NCI-H1092 treated with DMSO at 0.1 percent for 48 hours (cell line): ENCODE measurements at regions not wholly inside any gene's neighbourhood (a gene's known extent, or its start where the extent isn't known, plus 50 kb on each side); places are given as distances from the start of the nearest gene placed in this dataset.

Experiments
- DNase-seq: peaks from one replicate; lab custom pipeline; 2025; lab: John Stamatoyannopoulos, UW

DNA sequence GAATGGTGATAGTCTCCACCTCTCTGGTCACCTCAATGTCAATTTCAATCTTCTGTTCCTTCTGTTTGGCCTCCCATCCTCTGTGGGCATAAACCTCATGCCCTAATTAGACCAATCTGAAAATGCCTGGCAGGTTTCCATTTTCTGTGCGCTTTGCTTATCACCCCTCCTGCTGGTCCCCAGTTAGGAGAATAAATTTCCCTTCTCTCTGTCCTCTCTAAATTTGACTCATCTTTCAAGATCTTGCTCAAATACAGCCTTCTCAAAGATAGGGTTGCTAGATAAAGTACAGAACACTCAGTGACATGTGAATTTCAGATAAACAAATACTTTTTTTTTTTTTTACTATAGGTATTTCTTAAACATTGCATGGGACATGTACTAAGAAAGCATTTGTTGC, 69.4 kb upstream of the CD180 start:
- no peak for DNase-seq

DNA sequence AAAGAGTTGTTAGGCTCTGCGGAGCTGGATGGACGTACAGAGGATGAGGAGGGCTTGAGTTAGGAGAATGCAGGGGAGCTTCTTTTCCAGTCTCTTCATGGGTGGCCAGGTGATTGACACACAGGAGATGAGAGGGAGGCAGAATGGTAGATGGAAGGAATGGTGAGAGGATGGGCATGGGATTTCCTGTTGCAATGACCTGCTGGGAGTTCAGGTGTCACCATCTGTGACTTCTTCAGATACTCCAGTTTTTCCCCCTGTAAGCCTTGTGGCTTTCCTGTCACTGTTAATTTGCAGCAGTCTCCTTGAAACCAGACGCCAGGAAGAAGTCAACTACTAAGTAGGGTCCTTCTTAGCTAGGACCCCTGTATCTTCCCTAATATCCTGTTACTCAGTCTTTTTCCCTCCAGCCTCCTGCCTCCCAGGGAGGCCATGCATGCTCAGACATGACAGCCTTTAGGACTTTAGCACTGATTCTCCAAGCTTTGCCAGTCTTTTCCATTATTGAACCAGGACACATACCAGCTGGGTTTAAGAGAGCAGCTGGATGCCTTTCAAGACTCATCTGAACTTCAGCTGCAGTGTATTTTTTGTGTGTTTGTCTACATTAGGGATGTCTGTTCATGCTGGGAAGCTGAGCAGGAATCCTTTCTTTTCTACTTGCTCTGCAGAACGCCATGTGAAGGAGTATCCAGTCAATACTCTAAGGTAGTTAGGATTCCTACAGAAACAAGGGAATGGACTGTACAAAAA, 67.2 kb upstream of the CD180 start:
- no peak for DNase-seq

DNA sequence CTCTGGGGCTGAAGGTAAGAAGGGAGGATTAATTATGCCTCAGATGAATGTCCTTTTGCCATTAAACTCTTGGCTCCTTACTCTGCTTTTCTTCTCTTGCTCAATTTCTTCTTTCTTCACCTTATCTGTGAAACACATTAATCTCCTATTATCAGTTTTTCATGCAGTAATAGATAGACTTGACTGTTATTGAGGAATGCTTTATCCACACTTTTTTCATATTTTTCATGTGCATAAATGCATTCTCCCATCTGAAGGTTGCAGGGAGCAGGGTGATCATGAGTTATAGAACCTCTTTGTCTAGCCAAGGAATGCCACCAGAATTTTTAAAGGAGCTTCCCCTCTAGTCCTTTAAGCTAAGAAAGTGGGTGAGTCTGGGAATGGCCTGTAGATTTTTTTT, 66.4 kb upstream of the CD180 start:
- no peak for DNase-seq

DNA sequence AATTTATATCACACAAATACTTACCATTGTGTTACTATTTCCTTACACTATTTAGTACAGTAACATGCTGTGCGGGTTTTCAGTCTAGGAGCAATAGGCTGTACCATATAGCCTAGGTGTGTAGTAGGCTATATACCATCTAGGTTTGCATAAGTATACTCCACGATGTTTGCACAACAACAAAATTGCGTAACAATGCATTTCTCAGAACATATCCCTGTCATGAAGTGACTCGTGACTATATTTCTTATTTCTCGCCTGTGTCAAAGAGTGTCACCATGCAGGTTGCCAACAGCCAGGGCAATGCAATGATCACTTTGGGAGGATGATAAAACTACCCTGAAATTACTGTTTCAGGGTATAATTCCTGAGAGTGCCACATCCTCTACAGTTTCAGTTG, 65.6 kb upstream of the CD180 start:
- no peak for DNase-seq

DNA sequence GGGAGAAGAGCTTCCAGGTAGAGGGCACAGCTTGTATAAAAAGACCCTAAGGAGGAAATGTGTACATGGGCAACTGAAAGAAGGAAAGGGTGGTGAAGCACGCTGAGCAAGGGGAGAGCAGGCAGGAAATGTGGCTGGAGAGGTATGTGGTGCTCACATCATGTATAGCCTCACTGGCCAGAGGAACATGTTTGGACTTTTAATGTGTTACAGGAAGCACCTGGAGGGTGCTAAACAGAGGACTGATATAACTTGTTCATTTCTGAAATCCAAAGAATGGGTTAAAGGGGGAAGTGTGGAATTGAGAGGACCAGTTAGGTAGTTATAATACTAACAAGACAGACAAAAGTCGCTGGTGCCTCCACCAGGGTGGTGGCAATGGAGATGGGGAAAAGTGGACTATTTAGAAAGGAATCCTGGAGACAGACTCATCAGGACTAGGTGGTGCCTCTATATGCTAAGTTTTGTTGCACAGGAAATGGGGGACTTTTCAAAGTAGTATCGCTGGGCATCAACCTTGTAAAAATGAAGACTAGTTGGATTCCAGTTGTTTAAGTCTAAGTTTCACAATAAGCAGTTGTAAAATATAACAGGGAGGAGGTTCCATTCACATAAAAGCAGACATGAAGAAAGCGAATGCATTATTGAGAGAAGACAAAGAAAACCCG, 63.1 kb upstream of the CD180 start:
- no peak for DNase-seq

DNA sequence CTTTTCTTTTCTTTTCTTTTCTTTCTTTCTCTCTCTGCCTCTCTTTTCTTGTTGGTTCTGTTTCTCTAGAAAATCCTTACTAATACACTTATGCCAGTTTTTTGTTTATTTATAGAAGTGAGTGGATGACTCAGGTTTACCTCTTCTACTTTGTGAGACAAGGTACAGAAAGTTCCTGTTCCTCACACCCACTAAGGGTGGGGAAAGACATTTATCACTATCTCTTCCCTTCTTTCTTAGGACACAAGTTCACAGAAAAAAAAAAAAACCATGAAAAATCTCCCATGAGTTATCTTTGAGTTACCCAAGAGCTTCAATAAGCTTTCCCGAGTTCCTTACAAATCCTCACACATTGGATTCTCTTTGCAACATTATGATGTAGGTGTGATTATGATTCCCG, 60.9 kb upstream of the CD180 start:
- no peak for DNase-seq

DNA sequence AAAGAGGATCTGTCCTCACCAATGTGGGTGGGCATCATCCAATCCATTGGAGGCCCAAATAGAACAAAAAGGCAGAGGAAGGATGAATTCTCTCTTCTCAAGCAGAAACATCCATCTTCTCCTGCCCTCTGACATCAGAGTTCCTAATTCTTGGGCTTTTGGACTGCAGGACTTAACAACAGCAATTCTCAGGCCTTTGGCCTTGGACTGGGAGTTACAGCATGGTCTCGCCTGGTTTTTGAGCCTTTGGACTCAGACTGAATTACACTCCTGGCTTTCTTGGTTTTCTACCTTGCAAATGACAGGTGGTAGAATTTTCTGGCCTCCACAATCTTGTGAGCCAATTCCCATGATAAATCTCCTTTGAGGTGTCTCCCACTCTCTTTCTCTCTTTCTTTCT, 60.5 kb upstream of the CD180 start:
- no peak for DNase-seq

DNA sequence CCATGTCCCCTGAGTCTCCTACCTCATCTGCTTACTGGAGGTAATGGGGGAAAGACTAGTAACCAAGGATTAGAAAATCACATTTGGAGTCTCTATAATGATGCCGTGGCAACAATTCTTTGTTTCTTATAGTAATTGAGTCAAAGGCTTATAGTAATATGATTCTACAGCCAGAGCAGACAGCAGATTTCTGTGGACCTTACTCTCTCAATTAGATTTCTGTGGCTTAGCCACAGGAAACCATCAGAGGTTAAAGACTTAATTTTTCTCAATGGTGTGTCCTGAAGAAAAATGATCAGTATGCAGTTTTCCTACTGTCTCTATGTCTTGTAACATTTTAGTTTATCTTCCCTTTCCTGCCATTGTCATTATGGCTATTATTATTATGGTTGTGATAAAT, 59.3 kb upstream of the CD180 start:
- DNase-seq: no peak

DNA sequence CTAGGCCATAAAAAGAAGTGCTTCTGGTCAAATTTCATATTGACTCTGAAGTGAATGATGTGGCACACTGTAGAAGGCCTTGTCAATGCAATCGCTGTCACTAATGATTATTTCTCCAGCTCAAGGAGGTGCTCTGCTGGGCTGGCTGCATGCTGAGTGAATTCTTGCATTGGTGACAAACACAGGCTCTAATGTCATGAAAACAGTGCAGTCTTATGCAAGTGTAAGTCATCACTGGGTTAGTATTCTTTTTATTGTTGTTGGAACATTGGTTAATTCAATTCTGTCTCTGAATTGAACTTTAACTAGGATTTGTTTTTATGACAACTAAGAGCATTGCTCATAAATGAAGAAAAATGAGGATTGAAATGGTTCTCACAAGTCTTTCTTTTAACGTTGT, 57.3 kb upstream of the CD180 start:
- DNase-seq: peak; percentile 8

DNA sequence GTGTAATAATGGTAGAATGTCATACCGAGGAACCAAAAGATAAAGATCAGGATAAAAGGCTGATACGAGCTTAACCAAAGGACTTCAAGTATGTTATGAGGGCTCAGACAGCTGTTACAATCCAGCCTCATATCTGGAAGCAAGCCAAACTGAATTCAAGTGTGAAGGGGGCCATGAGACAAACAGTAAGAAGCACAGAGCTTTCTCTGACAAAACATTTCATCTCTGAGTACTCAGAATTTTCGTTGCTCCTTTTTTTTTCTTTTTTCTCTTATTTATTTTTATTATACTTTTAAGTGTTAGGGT, 52.9 kb upstream of the CD180 start:
- peak; percentile 9 for DNase-seq

DNA sequence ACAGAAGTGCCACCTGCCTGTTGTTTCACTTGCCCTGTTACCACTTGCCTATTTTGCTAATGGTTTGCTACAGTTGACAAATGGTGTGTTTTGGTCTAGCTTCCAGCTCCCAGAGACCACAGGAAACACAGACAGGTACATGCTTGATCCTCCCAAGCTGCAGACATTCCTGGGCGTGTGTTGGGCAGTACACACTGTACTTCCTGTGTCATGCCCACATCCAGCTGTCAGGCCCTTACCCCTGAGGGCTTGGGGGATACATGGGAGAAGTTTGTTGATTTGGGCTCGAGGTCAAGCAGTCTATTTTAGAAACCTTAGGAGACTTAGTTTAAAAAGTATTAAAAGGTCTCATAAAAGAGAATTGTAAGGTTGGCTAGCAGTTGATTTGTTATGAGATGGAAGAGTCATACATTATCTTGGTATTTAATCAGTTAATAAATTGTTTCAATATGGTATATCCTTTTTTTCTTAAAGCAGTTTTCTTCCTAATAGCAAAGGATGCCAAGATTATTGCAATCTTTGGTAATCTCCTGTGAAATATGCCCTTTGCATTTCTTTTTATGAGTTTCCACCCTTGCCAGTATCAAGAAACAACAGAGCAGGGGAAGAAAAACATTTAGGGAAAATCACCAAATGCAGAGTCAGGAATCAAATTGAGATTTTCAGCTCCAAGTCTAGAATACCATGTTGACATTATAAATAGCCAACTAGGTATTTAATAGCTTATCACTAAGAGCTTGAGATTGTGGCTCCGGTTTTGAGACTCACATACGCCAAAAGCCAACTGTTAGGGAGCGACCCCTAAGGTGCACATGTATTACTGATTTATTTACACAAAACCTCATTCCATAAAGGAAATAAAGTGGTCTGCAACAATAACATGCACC, 52.3 kb upstream of the CD180 start:
- DNase-seq: no peak

DNA sequence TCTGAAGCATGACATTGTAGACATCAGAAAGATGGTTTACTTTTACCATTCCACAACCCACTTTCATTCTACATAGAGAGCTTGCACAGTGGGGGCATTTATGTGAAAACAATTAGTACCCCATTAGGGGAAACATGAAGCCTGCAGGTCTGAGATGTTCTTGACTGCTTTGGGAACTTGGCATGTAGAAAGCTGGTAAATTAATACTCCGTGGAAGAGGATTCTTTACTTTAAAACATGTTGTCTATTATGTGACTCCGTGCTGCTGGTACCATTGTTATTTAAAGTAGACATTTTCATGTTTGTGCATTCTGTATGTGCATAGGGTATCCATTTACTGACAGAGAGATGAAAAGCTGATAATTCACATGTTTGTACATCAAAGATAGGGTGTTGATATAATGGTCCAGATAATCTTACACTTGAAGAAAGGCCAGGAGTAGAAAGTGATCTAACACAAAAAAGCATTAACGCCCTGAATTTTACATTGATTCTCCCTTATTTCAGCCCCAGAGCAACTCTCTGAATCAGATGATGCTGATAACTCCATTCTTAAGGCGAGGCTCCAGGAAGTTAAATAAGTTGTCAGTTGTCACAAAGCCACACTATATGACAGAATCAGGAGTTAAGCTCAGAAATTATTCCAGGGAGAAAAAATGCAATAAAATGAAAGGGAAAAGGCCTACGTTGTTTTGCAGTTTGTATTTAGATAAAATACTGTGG, 50.1 kb upstream of the CD180 start:
- peak; percentile 23 for DNase-seq
